ENCODE measurements at regions not wholly inside any gene's neighbourhood (a gene's known extent, or its start where the extent isn't known, plus 50 kb on each side); places are given as distances from the start of the nearest gene placed in this dataset.

GRCh38 chr10:56082169-56082568 lies 278.9 kb downstream of the ZWINT start:
- TF ChIP-seq FOXP2 (optimal IDR thresholded peaks at IDR 0.05; ENCODE audit: borderline replicate concordance, extremely low read depth, extremely low read length, insufficient read depth) (no peak), REST (IDR thresholded peaks at IDR 0.05; ENCODE audit: insufficient read depth in 1 of 2, low read depth in 2 of 2, low read length in 2 of 2) (no peak), TAF1 (IDR thresholded peaks at IDR 0.05; ENCODE audit: borderline replicate concordance, insufficient read depth, low read length) (no peak), POLR2AphosphoS5 (IDR thresholded peaks at IDR 0.05; ENCODE audit: low read depth, low read length) (no peak), SIN3A (IDR thresholded peaks at IDR 0.05; ENCODE audit: borderline replicate concordance, insufficient read depth, low read length) (no peak)

GRCh38 chr10:56068473-56069263 lies 292.4 kb downstream of the ZWINT start:
- no peak for TF ChIP-seq POLR2AphosphoS5 (IDR thresholded peaks at IDR 0.05; ENCODE audit: low read depth, low read length)
- TF ChIP-seq TAF1 (IDR thresholded peaks at IDR 0.05; ENCODE audit: borderline replicate concordance, insufficient read depth, low read length) = no peak
- TF ChIP-seq SIN3A (IDR thresholded peaks at IDR 0.05; ENCODE audit: borderline replicate concordance, insufficient read depth, low read length) = no peak
- no peak for TF ChIP-seq FOXP2 (optimal IDR thresholded peaks at IDR 0.05; ENCODE audit: borderline replicate concordance, extremely low read depth, extremely low read length, insufficient read depth)
- TF ChIP-seq REST (IDR thresholded peaks at IDR 0.05; ENCODE audit: insufficient read depth in 1 of 2, low read depth in 2 of 2, low read length in 2 of 2) = no peak

GRCh38 chr10:56068040-56068439 lies 293.0 kb downstream of the ZWINT start:
- no peak for TF ChIP-seq POLR2AphosphoS5 (IDR thresholded peaks at IDR 0.05; ENCODE audit: low read depth, low read length)
- TF ChIP-seq REST (IDR thresholded peaks at IDR 0.05; ENCODE audit: insufficient read depth in 1 of 2, low read depth in 2 of 2, low read length in 2 of 2) = no peak
- no peak for TF ChIP-seq SIN3A (IDR thresholded peaks at IDR 0.05; ENCODE audit: borderline replicate concordance, insufficient read depth, low read length)
- no peak for TF ChIP-seq TAF1 (IDR thresholded peaks at IDR 0.05; ENCODE audit: borderline replicate concordance, insufficient read depth, low read length)
- TF ChIP-seq FOXP2 (optimal IDR thresholded peaks at IDR 0.05; ENCODE audit: borderline replicate concordance, extremely low read depth, extremely low read length, insufficient read depth) = no peak

- TF ChIP-seq TAF1 (IDR thresholded peaks at IDR 0.05; ENCODE audit: borderline replicate concordance, insufficient read depth, low read length) = no peak
- TF ChIP-seq POLR2AphosphoS5 (IDR thresholded peaks at IDR 0.05; ENCODE audit: low read depth, low read length) = no peak
- TF ChIP-seq FOXP2 (optimal IDR thresholded peaks at IDR 0.05; ENCODE audit: borderline replicate concordance, extremely low read depth, extremely low read length, insufficient read depth) = no peak
- no peak for TF ChIP-seq REST (IDR thresholded peaks at IDR 0.05; ENCODE audit: insufficient read depth in 1 of 2, low read depth in 2 of 2, low read length in 2 of 2)
- TF ChIP-seq SIN3A (IDR thresholded peaks at IDR 0.05; ENCODE audit: borderline replicate concordance, insufficient read depth, low read length) = no peak
Observed at GRCh38 chr10:56063642-56064041, 297.4 kb downstream of the ZWINT start.
